HTR-8/SVneo (cell line): ENCODE measurements at regions not wholly inside any gene's neighbourhood (a gene's known extent, or its start where the extent isn't known, plus 50 kb on each side); places are given as distances from the start of the nearest gene placed in this dataset.
A peak's percentile ranks its signal among the peaks of the same experiment; 100 is the strongest.

Source experiments
- DNase-seq: peaks from one replicate; pipeline ENCODE4 v3.0.0; 2011; ENCODE audit warnings: low spot score, mixed read lengths; ENCODE audit not compliant: insufficient read length
- FAIRE-seq: peaks from 2 replicates; lab custom pipeline; 2011; peaks lifted over from hg19 to GRCh38; lab: Jason Lieb, UNC

DNA sequence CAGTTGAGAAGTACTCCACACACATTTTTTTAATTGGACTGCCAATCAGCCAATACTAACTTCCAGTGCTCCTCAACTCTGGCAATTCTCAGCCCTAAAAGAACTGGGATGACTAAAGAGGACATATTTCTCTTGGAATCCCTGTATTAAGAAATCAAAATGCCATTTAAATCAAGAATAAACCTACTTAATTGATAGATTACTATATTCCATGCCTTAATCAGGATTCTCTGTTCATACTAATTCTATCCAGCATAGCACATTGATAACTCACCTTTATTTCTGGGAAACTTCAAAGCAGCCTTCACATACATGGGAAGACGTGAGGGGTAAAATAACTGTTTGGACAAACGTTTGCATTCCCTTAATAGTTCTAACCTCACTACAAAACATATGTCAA is 93.0 kb upstream of the DKK2 start:
- no peak for DNase-seq
- FAIRE-seq, result no peak

DNA sequence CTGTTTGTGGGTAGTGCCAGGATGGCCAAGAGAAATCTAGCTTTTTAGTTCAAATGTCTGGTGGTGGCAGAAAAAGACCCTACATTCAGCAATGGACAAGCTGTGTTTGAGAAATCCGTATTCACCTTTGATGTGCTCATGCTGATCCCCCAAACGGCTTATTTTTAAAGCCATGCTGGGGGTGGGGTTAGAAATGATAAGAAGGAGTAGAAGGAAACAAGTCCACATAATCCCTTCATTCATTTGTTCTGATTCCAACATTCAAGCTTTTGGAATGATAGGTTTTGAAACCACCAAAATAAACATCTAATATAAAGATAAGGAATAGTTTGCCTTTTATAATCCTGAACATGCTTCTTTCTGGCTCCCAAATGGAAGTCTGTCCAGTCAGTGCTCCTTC is 92.0 kb upstream of the DKK2 start:
- DNase-seq, result no peak
- FAIRE-seq, result no peak

DNA sequence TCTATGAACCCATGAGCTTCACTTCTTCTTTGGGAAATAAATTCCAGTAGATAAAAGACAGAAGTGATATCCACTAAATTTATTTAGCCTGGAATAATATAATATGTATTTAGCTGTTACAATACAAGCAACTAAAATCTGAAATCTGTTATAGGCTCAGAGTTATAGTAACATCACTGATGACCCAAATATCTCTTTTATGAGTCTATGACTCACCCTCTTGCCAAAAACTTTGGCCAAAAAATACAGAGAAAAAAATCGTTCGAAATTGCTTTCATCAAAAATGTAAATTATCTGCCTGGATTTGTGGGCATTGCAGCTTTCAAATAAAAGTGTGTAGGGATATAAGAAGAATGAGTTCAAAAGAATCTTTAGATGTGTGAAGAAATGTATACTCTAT is 89.4 kb upstream of the DKK2 start:
- FAIRE-seq, result no peak
- no peak for DNase-seq

DNA sequence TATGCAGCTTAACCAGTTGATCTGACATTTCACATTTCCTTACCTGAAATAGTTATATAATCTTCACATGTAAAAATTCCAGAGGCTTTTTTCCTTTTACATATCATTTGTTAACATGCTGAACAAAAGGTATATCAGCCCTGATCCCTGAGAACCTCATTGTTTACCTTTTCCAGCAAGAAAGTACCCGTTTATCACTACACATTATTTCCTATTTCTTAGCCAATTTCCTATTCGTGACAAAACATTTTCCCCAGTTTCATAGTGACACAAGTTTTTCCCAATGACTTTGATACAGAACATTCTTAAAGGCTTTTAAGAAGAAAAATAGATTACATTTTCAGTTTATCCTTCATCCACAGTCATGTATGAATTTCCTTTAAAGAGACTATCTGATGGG is 86.6 kb upstream of the DKK2 start:
- no peak for FAIRE-seq
- DNase-seq, result no peak

DNA sequence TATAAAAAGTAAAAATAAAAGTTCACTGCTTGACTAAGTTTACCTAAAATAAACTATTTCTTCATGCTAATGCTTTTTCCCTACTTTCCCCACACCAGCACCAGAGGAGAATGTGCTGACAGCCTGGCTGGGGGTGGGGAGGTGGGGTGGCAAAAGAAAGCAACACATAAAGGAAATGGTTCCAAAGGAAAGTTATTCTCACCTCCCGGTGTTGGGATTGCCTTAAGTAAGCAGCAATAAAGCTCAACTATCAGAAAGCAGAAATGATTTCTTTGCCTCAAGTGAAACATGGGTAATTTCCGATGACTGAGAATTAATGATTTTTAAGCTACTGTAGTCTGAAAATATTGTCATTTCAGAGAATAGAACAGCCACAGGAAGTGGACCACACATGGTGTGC is 84.5 kb upstream of the DKK2 start:
- FAIRE-seq (no peak), DNase-seq (no peak)

DNA sequence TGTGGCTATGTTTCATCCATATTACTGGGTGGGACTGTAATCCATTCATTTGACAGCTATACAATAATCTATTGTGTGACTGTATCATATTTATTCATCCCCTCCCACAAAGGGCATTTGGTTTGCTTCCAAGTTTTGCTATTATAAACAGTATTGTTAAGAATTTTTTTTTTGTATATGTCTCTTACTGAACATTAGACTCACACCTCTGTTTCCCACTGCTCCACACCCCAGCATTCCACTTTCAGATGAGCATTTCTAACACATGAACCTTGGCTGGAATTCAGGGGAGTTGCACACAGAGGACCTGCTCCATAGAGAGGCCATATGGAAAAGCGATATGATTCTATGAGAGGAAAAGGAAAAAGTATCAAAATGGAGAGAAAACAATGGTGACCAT is 81.6 kb upstream of the DKK2 start:
- FAIRE-seq (no peak), DNase-seq (no peak)

DNA sequence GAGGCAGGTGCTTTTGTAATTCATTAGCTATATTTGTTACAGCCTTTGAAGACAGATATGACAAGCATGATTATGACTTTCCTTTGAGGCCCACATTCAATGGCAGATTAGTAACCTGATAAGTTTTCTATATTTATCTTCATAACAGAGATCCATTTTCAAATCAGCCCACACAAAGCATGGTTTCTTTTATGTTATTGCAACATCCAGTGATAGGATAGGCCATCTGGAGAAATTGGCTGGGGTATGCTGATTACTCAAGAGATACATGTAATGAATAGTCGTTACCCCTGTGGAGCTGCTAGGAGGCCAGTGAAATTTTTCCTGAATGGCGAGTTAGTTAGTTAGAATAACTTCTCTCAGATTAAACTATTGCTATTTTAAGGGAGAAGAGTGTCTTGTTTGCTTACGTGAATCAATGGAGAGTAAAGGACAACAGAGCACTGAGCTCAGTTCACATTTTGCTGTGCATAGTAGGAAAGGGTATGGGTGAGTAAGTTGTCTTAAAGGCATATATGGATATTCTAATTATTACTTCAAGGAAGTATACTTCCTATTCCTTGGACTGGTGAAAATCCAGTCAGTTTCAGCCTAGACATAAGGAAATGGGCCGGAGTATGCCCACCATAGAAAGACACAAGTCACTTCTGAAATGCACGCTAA is 79.2 kb upstream of the DKK2 start:
- no peak for FAIRE-seq
- DNase-seq, result no peak

DNA sequence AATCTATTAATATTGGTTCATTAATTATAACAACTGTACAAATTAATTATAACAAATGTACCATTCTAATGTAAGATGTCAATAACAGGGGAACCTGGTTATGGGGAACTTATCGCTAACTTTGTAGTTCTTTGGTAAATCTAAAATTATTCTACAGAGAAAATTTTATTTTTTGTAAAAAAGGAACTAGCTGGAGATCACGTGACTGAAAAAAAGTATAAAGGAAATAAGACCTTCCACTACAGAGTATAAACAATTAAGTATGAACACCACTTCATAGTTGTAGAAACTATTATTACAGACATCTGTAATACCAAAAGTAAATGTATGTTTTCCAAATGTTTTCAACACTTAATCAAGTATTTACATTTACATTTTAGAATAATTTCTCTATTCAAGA is 77.9 kb upstream of the DKK2 start:
- FAIRE-seq (no peak), DNase-seq (no peak)

DNA sequence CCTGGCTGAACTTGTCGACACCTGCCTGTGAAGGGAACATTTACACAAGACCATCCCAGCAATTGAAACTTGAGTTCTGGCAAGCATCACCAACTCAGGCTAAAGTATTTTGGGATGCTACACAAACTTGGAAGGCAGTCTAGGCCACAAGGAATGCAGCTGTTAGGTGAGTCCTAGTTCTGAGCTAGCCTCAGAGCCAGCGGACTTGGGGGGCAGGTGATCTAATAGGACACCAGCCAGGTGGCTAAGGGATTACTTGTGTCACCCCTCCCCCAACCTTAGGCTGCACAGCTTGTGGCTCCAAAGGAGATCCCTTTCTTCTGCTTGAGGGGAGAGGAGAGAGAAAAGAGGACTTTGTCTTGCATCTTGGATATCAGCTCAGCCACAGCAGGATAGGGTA is 62.3 kb upstream of the DKK2 start:
- DNase-seq (no peak), FAIRE-seq (no peak)

DNA sequence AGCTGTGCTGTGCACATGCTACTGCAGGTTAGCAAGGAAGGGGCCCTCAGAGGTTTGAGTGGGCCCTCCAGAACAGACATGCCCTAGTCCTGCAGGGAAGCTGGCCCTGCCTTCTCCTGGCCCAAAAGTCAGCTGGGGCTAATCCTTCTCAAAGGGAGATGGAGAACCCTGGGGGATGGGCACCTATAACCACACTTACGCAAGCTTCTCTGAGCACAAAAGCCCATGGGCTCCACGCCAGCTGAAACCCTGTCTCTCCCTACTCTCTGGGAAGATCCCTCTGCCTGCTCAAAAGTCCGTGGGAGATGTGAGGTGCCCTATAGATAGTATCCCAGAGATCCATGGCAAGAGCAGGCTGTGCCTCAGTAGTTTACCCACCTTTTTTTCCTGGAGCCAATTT is 58.9 kb upstream of the DKK2 start:
- FAIRE-seq (no peak), DNase-seq (no peak)

DNA sequence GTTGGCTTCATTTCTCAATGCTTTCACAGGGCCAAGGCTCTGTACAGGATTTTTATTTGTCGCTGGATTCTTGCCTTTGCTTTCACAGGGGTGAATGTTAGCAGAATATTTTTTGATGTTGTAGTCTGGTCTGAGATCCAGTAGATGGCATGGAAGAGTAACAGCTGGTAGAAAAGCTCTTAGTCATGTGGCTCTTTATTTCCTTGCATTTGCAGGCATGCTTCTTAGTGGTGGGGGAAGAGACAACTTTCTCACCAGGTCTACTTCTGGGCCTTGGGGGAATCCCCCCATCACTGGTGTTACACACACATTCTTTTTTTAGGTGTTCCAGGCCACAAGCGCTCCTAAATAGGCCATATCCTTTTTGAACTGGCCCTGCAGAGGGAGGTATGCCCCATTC is 58.2 kb upstream of the DKK2 start:
- DNase-seq (peak; percentile 0), FAIRE-seq (no peak)
